Esophagus muscularis mucosa (tissue), 4 donors: ENCODE measurements at regions not wholly inside any gene's neighbourhood (a gene's known extent, or its start where the extent isn't known, plus 50 kb on each side); places are given as distances from the start of the nearest gene placed in this dataset.

ENCODE experiments used
- DNase-seq: peaks from one replicate; pipeline ENCODE4 v3.0.0-alpha.2; 2017; ENCODE audit errors: extremely low spot score
- H3K27ac ChIP-seq, 4 donors: fragments of 200-600 bp; sonication (generic); replicated peaks in 1 of 4; 1 replicate in 3 of 4; 2 replicates in 1 of 4; pipeline ENCODE4 v1.5.1; 2016 to 2019; ENCODE audit warnings: mild to moderate bottlenecking in 1 of 4
- H3K27me3 ChIP-seq, 4 donors: fragments of 200-600 bp; sonication (generic); one replicate each; pipeline versions ENCODE4 v1.5.1 to v1.6.0; 2016 to 2019
- H3K36me3 ChIP-seq, 4 donors: fragments of 200-600 bp; sonication (generic); one replicate each; pipeline ENCODE4 v1.5.1; 2016 to 2019
- H3K4me1 ChIP-seq, 4 donors: fragments of 200-600 bp; sonication (generic); one replicate each; pipeline ENCODE4 v1.5.1; 2016 to 2019
- H3K4me3 ChIP-seq, 4 donors: fragments of 200-600 bp; sonication (generic); 1 replicate in 2 of 4; 2 replicates in 2 of 4; pipeline ENCODE4 v1.5.1; 2016 to 2019; ENCODE audit warnings: mild to moderate bottlenecking in 4 of 4, moderate library complexity in 1 of 4
- H3K9me3 ChIP-seq, 4 donors: fragments of 200-600 bp; sonication (generic); 1 replicate in 3 of 4; 2 replicates in 1 of 4; pipeline ENCODE4 v1.5.1; 2016 to 2019
- CTCF ChIP-seq, 3 experiments: fragments of 200-600 bp in 2 of 3; fragments of 450-650 bp in 1 of 3; sonication (generic) in 2 of 3; IDR thresholded peaks; one replicate each; pipeline ENCODE4 v1.5.1; 2017 to 2019; ENCODE audit warnings: antibody characterized with exemption in 3 of 3, mild to moderate bottlenecking in 2 of 3, moderate library complexity in 1 of 3
- EP300 ChIP-seq: sonication (generic); formaldehyde crosslinking; IDR thresholded peaks from one replicate; pipeline ENCODE4 v1.6.1; 2017; ENCODE audit warnings: antibody characterized with exemption
- POLR2A ChIP-seq: fragments of 450-650 bp; IDR thresholded peaks from one replicate; pipeline ENCODE4 v1.6.1; 2017; ENCODE audit warnings: antibody characterized with exemption, moderate library complexity, mild to moderate bottlenecking, low read depth
- POLR2AphosphoS5 ChIP-seq, 2 donors: sonication (generic); formaldehyde crosslinking; IDR thresholded peaks; one replicate each; pipeline ENCODE4 v1.6.1; 2017; ENCODE audit warnings: antibody characterized with exemption in 2 of 2
- WGBS: methylation state at CpG from one replicate; pipeline ENCODE4 v1.1.5; 2018; 5-methylcytosine and 5-hydroxymethylcytosine counted together
- intact Hi-C: fragments of 100-400 bp; cut with DNase I; formaldehyde crosslinking; loops from one replicate; pipeline ENCODE4 v1.15.1; 2023

DNA sequence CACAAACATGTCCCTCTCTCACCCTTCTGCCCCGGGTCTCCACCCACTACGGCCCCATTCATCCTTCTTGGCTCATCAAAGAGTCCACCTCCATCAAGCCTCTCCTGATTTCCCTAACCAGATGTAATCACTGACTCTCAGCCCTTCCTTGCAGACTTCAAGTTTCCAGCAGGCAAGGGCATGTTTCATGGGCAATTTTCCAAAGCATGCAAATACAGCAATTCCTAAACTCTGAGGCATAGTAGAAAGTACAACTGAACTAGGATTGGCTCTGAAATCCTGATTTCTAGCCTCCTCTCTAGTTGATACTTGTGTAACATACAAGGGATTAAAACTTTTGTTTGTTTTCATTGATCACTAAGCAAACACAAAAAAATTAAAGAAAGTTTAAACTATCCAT, 109.1 kb upstream of the GADD45A start:
- no peaks in the 10 kb centered on the region for H3K36me3 ChIP-seq
- 75% methylated on average over 2 of the region's 2 CpGs for WGBS
- no peaks in the 10 kb centered on the region for H3K9me3 ChIP-seq
- intact Hi-C loops, result no loop called here
- no peaks in the 10 kb centered on the region for H3K27me3 ChIP-seq
- H3K4me1 ChIP-seq, result peaks cover 6 to 20% (median 17%) of the 10 kb centered on the region in 4 donors
- no peak overlapping the region for H3K27ac ChIP-seq
- H3K4me3 ChIP-seq, result no peak overlapping the region
- DNase-seq, result no peak
- TF ChIP-seq EP300, result no peak
- no peak for TF ChIP-seq POLR2AphosphoS5 (IDR thresholded peaks at IDR 0.05)
- TF ChIP-seq POLR2A, result no peak
- no peak for TF ChIP-seq CTCF (IDR thresholded peaks at IDR 0.05)

GRCh38 chr1:67576474-67576873, 108.5 kb upstream of the GADD45A start:
- H3K27ac ChIP-seq, result no peak overlapping the region
- TF ChIP-seq POLR2A, result no peak
- TF ChIP-seq EP300, result no peak
- no peak for TF ChIP-seq POLR2AphosphoS5 (IDR thresholded peaks at IDR 0.05)
- no peak for TF ChIP-seq CTCF (IDR thresholded peaks at IDR 0.05)
- intact Hi-C loops, result no loop called here
- H3K4me1 ChIP-seq, result peaks cover 6 to 20% (median 17%) of the 10 kb centered on the region in 4 donors
- WGBS, result 92% methylated on average over 5 of the region's 5 CpGs
- no peaks in the 10 kb centered on the region for H3K9me3 ChIP-seq
- no peak overlapping the region for H3K4me3 ChIP-seq
- H3K27me3 ChIP-seq, result no peaks in the 10 kb centered on the region
- no peak for DNase-seq
- H3K36me3 ChIP-seq, result no peaks in the 10 kb centered on the region

- no peaks in the 10 kb centered on the region for H3K36me3 ChIP-seq
- intact Hi-C loops, result no loop called here
- H3K27me3 ChIP-seq, result no peaks in the 10 kb centered on the region
- no peaks in the 10 kb centered on the region for H3K9me3 ChIP-seq
- no peak overlapping the region for H3K4me3 ChIP-seq
- H3K4me1 ChIP-seq, result peaks cover 4 to 12% (median 9%) of the 10 kb centered on the region in 4 donors
- DNase-seq, result no peak
- no peak for TF ChIP-seq POLR2A
- TF ChIP-seq POLR2AphosphoS5 (IDR thresholded peaks at IDR 0.05), result no peak
- TF ChIP-seq EP300, result no peak
- TF ChIP-seq CTCF (IDR thresholded peaks at IDR 0.05), result no peak
- no peak overlapping the region for H3K27ac ChIP-seq
- 91% methylated on average over 3 of the region's 3 CpGs for WGBS
Measured at GRCh38 chr1:67577646-67578045, 107.4 kb upstream of the GADD45A start.

- H3K4me3 ChIP-seq, result no peak overlapping the region
- TF ChIP-seq POLR2AphosphoS5 (IDR thresholded peaks at IDR 0.05) (no peak), EP300 (no peak), POLR2A (no peak), CTCF (IDR thresholded peaks at IDR 0.05) (no peak)
- no peak overlapping the region for H3K27ac ChIP-seq
- no peaks in the 10 kb centered on the region for H3K27me3 ChIP-seq
- no peak for DNase-seq
- intact Hi-C loops, result no loop called here
- H3K36me3 ChIP-seq, result no peaks in the 10 kb centered on the region
- WGBS, result 84% methylated on average over 6 of the region's 6 CpGs
- no peaks in the 10 kb centered on the region for H3K9me3 ChIP-seq
- H3K4me1 ChIP-seq, result peaks cover 0 to 3% (median under 1%) of the 10 kb centered on the region in 4 donors
Measured at GRCh38 chr1:67578397-67579020, 106.5 kb upstream of the GADD45A start.
